ENCODE measurements at regions not wholly inside any gene's neighbourhood (a gene's known extent, or its start where the extent isn't known, plus 50 kb on each side); places are given as distances from the start of the nearest gene placed in this dataset.

- no peaks in the 10 kb centered on the region for H3K9me3 ChIP-seq
- H3K27ac ChIP-seq: no peak overlapping the region
- no peak for DNase-seq
- H3K4me1 ChIP-seq: no peaks in the 10 kb centered on the region
- WGBS, 2 donors: 80 to 92% methylated on average over 7 of the region's 7 CpGs
- intact Hi-C loops (cut with DNase I): no loop called here
- no peaks in the 10 kb centered on the region for H3K27me3 ChIP-seq
- TF ChIP-seq POLR2A (IDR thresholded peaks at IDR 0.05): no peak
- no peak for TF ChIP-seq CTCF (IDR thresholded peaks at IDR 0.05)
- H3K4me3 ChIP-seq (replicated peaks in 1 of 3): no peak overlapping the region
- H3K36me3 ChIP-seq: no peaks in the 10 kb centered on the region
Observed at GRCh38 chr10:81444242-81444929, 430.6 kb upstream of the NRG3 start.

- 70% methylated on average over 1 of the region's 1 CpG; no CpG with 5 or more reads in 1 of the 2 donors for WGBS, 2 donors
- Histone ChIP-seq H3K4me3 (replicated peaks in 1 of 3) (no peak overlapping the region), H3K27ac (no peak overlapping the region), H3K27me3 (no peaks in the 10 kb centered on the region), H3K4me1 (no peaks in the 10 kb centered on the region), H3K9me3 (no peaks in the 10 kb centered on the region), H3K36me3 (no peaks in the 10 kb centered on the region)
- TF ChIP-seq POLR2A (IDR thresholded peaks at IDR 0.05) (no peak), CTCF (IDR thresholded peaks at IDR 0.05) (no peak)
- no peak for DNase-seq
- intact Hi-C loops (cut with DNase I): no loop called here
Observed at GRCh38 chr10:81450651-81451050, 424.3 kb upstream of the NRG3 start.

GRCh38 chr10:81472927-81473470, 402.0 kb upstream of the NRG3 start:
- no peak overlapping the region for H3K4me3 ChIP-seq (replicated peaks in 1 of 3)
- no peaks in the 10 kb centered on the region for H3K4me1 ChIP-seq
- H3K27ac ChIP-seq: no peak overlapping the region
- H3K36me3 ChIP-seq: no peaks in the 10 kb centered on the region
- H3K27me3 ChIP-seq: no peaks in the 10 kb centered on the region
- no peak for DNase-seq
- H3K9me3 ChIP-seq: no peaks in the 10 kb centered on the region
- 90 to 95% methylated on average over 11 of the region's 11 CpGs for WGBS, 2 donors
- TF ChIP-seq CTCF (IDR thresholded peaks at IDR 0.05): no peak
- TF ChIP-seq POLR2A (IDR thresholded peaks at IDR 0.05): no peak
- intact Hi-C loops (cut with DNase I): no loop called here

GRCh38 chr10:81473755-81474154, 401.2 kb upstream of the NRG3 start:
- no peak overlapping the region for H3K4me3 ChIP-seq (replicated peaks in 1 of 3)
- no peaks in the 10 kb centered on the region for H3K9me3 ChIP-seq
- H3K27me3 ChIP-seq: no peaks in the 10 kb centered on the region
- TF ChIP-seq CTCF (IDR thresholded peaks at IDR 0.05) (no peak), POLR2A (IDR thresholded peaks at IDR 0.05) (no peak)
- no peak overlapping the region for H3K27ac ChIP-seq
- no peaks in the 10 kb centered on the region for H3K36me3 ChIP-seq
- no peak for DNase-seq
- WGBS, 2 donors: 93 to 95% methylated on average over 4 of the region's 4 CpGs
- no peaks in the 10 kb centered on the region for H3K4me1 ChIP-seq
- intact Hi-C loops (cut with DNase I): no loop called here

- H3K4me3 ChIP-seq (replicated peaks in 1 of 3): no peak overlapping the region
- no peak overlapping the region for H3K27ac ChIP-seq
- intact Hi-C loops (cut with DNase I): no loop called here
- H3K4me1 ChIP-seq: no peaks in the 10 kb centered on the region
- H3K27me3 ChIP-seq: no peaks in the 10 kb centered on the region
- 94% methylated on average over 3 of the region's 3 CpGs for WGBS, 2 donors
- H3K9me3 ChIP-seq: no peaks in the 10 kb centered on the region
- no peaks in the 10 kb centered on the region for H3K36me3 ChIP-seq
- TF ChIP-seq CTCF (IDR thresholded peaks at IDR 0.05): no peak
- no peak for TF ChIP-seq POLR2A (IDR thresholded peaks at IDR 0.05)
- DNase-seq: no peak
Observed at GRCh38 chr10:81479316-81479715, 395.7 kb upstream of the NRG3 start.
